Stimulated activated CD4-positive, alpha-beta T cell treated with anti-CD3 and anti-CD28 coated beads, Interleukin-15, amount 100 ng/mL, for 48 hours (primary cell): ENCODE measurements at regions not wholly inside any gene's neighbourhood (a gene's known extent, or its start where the extent isn't known, plus 50 kb on each side); places are given as distances from the start of the nearest gene placed in this dataset.

Experiments
- DNase-seq, 2 donors: peaks; one replicate each; pipeline ENCODE4 v3.0.0-alpha.2; 2020; ENCODE audit warnings: low read depth in 2 of 2

DNA sequence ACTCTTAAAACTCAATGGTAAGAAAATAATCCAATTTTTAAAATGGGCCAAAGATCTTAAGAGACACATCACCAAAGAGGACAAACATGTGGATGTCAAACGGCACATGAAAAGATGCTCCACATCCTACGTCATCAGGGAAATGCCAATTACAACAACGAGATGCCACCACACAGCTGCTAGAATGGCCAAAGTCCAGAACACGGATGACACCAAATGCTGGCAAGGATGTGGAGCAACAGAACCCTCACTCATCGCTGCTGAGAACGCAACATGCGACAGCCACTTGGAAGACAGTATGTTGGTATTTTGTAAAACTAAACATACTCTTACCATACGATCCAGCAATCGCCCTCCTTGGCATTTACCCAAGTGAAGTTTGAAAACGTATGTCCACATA is 132.8 kb upstream of the CDH4 start:
- DNase-seq: no peak

- DNase-seq: no peak
Observed at GRCh38 chr20:61119794-61120410, 132.2 kb upstream of the CDH4 start.

- DNase-seq: peak; percentile 20
Observed at GRCh38 chr20:61120595-61121515, 131.2 kb upstream of the CDH4 start.

DNA sequence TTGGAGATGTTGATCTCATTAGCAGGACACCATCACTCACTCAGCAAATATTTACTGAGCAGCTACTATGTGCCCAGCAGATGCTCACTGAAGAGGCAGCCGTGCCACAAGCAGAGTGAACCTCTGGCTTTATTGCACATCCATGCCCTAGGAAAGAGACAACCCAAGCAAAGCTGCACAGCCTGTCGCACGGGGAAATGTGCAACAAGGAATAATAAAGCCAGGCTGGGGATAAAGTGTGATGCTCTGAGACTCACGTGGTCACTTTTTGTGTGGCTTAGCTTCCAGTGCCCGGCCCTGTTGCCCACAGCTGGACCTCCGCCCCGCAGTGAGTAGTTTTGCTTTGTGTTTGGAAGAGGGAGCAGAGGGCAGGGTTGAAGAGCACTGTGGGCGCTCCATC is 130.4 kb upstream of the CDH4 start:
- DNase-seq: no peak

DNA sequence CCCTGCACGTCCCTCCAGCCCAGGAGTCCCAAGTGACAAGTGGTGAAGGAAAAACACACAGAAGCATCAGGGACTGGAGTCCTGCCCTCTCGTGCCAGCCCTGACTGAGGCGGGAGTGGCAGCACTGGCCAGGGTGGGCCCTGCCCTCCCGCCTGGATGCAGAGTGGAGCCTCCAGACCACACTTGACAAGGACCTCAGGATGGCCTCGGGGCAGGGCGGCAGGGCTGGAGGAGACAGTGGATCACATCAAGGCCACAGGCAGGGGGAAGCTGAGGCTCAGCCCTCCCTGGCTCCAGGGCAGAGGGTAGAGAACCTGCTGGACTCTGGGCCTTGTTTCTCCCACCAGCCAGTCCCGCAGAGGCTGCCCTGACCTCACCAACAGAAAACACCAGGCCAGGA is 128.8 kb upstream of the CDH4 start:
- no peak for DNase-seq

DNA sequence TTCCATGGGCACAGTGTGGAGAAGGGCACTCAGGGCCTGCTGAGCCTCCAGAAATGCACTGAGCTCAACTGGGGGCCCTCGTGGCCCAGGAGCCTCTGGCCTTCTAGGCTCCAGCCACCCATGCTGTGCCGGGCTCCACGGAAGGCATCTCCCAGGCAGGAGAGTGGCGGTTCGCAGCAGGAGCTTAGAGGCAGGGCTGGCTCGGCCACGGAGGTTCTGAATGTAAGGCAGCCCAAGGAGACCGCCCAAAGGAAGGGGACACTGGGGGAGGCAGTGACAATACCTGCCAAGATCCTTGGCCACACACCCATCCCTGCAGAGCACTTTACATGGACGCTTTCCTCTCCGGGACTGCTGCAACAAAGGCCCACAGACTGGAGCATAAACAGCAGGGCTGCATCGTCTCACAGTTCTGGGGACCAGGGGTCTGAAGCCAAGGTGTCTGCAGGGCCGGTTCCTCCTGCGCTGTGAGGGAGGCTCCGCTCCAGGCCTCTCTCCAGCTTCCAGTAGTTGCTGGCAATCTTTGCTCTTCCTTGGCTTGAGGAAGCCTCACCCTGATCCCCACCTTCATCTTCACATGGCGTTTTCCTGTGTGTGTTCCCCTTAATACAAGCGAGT is 128.2 kb upstream of the CDH4 start:
- DNase-seq: no peak

DNA sequence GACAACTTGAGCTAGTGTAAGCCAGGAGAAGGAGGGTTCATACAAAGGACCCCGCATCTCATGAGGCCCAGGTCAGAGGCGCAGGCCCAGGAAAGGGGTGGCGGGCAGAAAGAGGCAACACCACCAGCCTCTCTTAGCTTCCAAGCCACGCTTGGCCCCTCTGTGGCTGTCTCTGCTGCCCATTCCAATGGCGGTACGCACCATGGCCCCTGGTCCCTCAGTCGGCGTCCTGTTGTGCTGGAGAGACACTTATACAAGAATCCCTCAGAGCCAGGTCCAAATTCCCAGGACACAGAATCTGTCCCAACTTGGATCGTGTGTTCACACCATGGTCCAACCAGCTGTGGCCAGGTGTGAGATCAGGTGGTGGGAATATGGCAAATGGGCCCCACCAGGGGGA is 127.0 kb upstream of the CDH4 start:
- no peak for DNase-seq

GRCh38 chr20:61125546-61126180 is 126.4 kb upstream of the CDH4 start:
- DNase-seq: no peak

GRCh38 chr20:61126369-61127195 is 125.5 kb upstream of the CDH4 start:
- no peak for DNase-seq

- DNase-seq: no peak
Observed at GRCh38 chr20:61127311-61128039, 124.6 kb upstream of the CDH4 start.

DNA sequence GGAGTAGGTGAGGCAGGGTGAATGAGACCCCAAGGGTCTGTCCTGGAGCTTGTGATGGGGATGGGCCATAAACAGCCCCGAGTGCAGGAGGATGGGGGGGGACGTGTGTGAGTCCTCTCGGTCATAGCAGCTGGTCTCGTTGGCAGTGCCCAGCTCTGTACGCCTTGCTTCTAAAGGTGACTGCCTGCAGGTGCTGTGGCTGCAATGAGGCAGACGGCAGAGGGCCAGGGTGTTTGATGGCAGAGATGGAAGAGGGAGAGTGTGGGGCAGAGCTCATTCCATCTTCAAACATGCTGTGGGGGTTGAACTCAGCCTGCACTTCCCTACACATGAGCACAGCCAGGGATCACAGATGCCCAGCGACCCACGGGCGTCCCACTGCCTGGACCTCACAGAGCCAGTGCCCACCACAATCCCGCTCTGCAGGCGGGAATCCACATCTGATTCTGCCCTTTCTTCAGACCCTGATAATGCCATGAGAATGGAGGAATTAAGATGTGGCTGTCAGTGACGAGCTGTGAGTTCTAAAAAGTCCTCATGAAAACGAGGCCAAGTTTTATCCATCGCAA is 123.3 kb upstream of the CDH4 start:
- DNase-seq: no peak

DNA sequence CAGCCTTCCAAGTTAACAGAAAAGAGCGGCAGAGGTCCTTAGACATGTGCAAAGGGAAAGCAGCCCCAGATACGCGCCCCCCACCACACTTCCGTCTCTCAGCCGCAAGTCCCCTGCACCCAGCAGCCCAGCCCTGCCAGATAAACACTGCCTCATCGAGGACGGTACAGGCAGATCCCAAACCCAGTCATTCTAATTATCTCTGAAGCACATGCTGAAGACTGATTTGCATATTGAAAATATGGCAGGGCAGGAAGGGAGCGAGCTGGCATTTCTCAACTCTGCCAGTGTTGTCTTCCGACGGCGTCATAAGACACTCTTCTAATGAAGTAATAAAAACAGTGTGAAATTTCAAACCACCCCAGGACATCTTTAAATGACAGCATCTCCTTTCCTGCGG is 122.8 kb upstream of the CDH4 start:
- no peak for DNase-seq

DNA sequence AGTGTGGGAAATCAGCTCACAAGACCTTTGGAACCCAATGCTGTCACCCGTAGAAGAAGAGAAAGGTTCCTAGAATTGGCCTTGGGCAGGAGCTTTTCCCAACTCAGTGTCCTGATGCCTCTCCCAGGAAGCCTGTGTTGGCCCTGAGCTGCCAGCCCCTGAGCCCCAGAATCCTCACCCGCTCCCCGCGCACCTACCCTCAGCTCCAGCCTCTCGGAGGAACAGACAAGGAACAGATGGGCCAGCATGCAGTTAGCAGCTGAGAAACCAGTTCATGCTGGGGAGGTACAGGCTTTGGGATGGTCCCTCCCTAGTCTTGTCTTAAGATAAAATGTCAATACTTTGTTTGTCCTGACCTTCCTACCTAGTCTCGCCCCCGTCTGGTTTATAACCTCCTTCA is 121.9 kb upstream of the CDH4 start:
- DNase-seq: no peak

DNA sequence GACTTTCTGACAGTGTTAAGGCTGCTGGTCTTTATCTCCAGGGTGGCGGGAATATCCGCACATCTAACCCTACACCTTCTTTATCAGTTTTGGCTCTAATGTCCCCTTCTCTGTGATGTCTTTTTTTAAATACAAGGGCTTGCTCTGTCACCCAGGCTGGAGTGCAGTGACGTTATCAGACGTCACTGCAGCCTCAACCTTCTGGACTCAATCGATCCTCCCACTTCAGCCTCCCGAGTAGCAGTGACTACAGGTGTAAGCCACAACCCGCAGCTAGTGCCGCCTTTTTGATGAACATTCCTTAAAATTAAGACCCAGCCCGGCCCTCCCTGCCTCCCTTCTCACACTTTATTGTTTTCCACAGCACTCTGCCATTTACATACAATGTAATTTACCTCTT is 120.1 kb upstream of the CDH4 start:
- DNase-seq: no peak

- no peak for DNase-seq
Observed at GRCh38 chr20:61133611-61134010, 118.5 kb upstream of the CDH4 start.

DNA sequence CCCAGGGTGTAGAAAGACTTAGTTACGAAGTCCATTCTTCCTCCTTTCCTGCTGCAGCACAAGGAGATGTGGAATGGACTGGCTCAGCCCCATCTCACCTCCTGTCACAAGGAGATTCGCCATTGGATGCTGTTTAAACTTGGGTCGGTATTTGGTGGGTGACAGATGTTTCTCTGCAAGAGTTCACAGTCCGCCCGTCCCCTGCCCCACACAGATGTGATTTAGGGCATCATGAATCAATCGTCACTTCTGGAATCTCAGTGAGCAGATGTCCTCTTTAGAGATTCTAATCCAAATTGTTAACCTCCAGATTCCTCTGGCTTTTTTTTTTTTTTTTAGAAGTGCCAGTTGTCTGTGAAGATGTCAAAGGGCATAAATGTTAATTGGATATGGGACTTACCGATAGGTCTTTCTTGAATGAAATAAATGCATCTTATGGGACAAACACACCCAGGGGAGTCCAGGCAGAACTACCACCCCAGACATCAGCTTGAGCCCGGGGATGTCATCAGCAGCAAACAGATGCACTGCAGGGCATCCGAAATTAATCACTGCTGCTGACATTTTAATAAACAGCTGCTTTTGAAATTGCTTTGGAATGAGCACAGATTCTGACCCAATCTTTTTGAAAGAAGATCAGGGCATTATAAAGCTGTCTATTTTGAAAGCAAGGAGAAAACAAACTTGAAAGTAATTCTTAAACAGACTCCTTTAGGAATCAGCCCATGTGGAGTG is 117.6 kb upstream of the CDH4 start:
- no peak for DNase-seq

GRCh38 chr20:61135266-61135665 is 116.8 kb upstream of the CDH4 start:
- DNase-seq: no peak

DNA sequence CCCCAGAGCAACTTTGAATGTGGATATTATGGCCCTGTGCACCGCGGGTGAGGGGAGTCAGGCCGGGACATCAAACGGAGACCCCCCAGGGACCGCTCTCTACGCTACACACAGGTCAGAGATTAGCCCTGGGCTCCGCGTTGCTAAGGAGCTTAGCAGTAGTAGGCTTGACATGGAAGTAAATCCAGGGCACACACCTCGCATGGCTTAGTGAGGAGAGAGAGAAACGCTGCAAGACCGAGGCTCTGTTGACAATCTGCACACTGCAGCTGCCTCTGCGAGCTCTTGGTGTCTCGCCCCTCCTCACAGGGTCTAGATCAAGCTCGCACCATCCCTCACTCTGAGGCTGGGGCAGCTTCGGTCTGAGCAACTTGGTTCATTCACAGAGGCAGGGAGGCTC is 116.1 kb upstream of the CDH4 start:
- DNase-seq: no peak

GRCh38 chr20:61138566-61138965 is 113.5 kb upstream of the CDH4 start:
- no peak for DNase-seq

DNA sequence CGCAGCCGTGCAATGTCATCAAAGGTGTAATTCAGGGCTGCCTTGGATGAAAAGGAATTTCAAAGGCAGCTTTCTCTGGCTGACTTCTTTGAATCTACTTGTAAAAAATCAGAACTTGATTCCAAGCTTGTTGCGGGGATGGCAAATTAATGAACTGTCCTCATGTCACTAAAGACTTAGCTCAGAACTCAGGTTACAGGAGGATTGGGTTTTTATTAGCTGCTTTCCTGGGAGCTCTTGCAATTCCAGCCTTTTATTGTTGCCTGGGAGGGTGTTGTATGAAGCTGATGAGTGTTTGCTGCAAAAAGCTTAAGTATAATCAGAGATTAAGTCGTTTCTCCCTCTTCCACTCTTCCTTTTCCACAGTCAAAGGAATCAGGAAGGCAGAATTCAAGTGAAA is 113.0 kb upstream of the CDH4 start:
- DNase-seq: no peak
